ENCODE measurements at regions not wholly inside any gene's neighbourhood (a gene's known extent, or its start where the extent isn't known, plus 50 kb on each side); places are given as distances from the start of the nearest gene placed in this dataset.
A peak's percentile ranks its signal among the peaks of the same experiment; 100 is the strongest.

DNA sequence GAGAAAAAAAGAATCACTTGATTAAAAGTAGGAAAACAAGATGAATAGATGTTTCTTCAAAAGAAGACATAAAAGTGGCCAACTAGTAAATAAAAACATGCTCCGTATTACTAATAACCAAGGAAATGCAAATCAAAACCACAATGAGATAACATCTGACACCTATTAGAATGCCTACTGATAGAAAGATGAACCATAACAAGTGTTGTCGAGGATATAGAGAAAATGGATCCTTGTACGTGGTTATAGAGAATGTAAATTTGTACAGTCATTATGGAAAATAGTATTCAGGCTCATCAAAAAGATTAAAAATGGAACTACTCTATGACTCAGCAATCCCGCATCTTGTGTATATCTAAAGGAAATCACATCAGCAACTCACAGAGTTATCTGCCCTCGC, 415.8 kb upstream of the SLITRK5 start:
- Histone ChIP-seq H3K9me3 (peaks cover 3% of the 10 kb centered on the region), H3K4me1 (no peaks in the 10 kb centered on the region), H3K4me3 (no peak overlapping the region), H3K27me3 (ENCODE audit: insufficient read depth in 3 of 3, low read length in 2 of 3) (no peaks in the 10 kb centered on the region), H3K27ac (no peak overlapping the region), H3K36me3 (ENCODE audit: insufficient read depth in 1 of 2, low read depth in 1 of 2) (no peaks in the 10 kb centered on the region)
- DNase-seq (no peak), ATAC-seq (no peak)
- intact Hi-C loops (cut with DNase I), result no loop called here
- TF ChIP-seq CTCF (IDR thresholded peaks at IDR 0.05), result no peak
- 91 to 94% (median 93%) methylated on average over 5 of the region's 5 CpGs for WGBS, 3 donors

- Histone ChIP-seq H3K27ac (no peak overlapping the region), H3K4me1 (no peaks in the 10 kb centered on the region), H3K4me3 (no peak overlapping the region), H3K27me3 (ENCODE audit: insufficient read depth in 3 of 3, low read length in 2 of 3) (no peaks in the 10 kb centered on the region), H3K9me3 (peaks cover 3% of the 10 kb centered on the region), H3K36me3 (ENCODE audit: insufficient read depth in 1 of 2, low read depth in 1 of 2) (no peaks in the 10 kb centered on the region)
- DNase-seq, result no peak
- TF ChIP-seq CTCF (IDR thresholded peaks at IDR 0.05), result no peak
- no peak for ATAC-seq
- intact Hi-C loops (cut with DNase I), result no loop called here
- WGBS, 3 donors, result 18 to 20% (median 20%) methylated on average over 5 of the region's 5 CpGs
Measured at GRCh38 chr13:87259479-87260083, 411.6 kb upstream of the SLITRK5 start.

DNA sequence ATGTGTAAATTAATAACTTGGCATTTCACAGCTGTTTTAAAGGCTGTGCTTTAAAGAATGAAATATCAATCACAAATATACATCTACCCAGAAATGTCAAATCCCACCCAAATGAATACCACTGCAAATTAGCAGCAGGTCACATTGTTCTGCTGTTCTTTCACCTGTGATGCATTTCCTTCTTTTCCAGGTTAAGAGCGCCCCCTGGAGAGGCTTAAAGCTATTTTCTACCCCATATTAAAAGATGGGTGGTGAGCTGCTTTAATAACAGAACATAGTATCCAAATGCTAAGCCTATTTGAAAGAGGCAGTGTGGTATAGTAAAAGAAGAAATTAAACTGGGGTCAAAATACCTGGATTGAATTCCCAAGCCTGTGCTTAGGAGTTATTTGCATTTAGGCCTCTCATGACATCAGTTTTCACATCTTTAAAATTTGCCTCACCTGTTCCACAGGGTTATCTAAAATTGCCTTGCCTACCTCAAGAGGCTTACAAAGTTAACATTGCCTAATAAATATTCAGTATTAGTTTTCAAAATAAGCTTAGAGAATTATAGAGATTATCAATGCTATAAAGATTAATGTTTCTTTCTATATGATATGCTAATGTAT, 396.9 kb upstream of the SLITRK5 start:
- intact Hi-C loops (cut with DNase I), result loop anchor here in 1 of 2 donors (5.0 kb wide), 1 partner anchor 402 kb away; no protein-coding TSS in a partner anchor
- ATAC-seq (no peak), DNase-seq (no peak)
- Histone ChIP-seq H3K4me3 (no peak overlapping the region), H3K27ac (no peak overlapping the region), H3K27me3 (ENCODE audit: insufficient read depth in 3 of 3, low read length in 2 of 3) (no peaks in the 10 kb centered on the region), H3K36me3 (ENCODE audit: insufficient read depth in 1 of 2, low read depth in 1 of 2) (no peaks in the 10 kb centered on the region), H3K4me1 (no peaks in the 10 kb centered on the region), H3K9me3 (no peaks in the 10 kb centered on the region)
- peak; percentile 8 for TF ChIP-seq CTCF (IDR thresholded peaks at IDR 0.05)
- WGBS, 3 donors, result 0 to 16% (median 5%) methylated on average over 1 of the region's 1 CpG

DNA sequence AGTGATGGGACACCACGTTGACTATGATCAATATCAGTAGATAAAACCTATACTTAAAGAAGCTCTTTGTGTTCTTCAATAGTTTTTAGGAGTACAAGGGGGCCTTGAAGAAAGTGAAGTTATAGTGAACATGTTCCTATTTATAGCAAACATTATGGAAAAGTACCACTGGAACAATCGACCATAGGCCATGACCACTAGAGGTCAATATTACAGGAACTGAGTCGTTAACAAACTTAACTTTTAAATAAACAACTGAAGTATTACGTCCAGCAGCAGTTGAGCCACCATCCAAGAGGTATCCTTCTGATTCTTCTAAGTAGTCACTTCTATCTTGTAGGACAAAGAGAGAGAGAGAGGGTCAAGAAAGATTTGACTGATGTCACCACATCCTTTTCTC, 391.0 kb upstream of the SLITRK5 start:
- TF ChIP-seq CTCF (IDR thresholded peaks at IDR 0.05), result no peak
- H3K4me1 ChIP-seq, result no peaks in the 10 kb centered on the region
- H3K27ac ChIP-seq, result no peak overlapping the region
- ATAC-seq (no peak), DNase-seq (no peak)
- no peak overlapping the region for H3K4me3 ChIP-seq
- no peaks in the 10 kb centered on the region for H3K36me3 ChIP-seq (ENCODE audit: insufficient read depth in 1 of 2, low read depth in 1 of 2)
- H3K9me3 ChIP-seq, result no peaks in the 10 kb centered on the region
- intact Hi-C loops (cut with DNase I), result no loop called here
- 63 to 65% (median 63%) methylated on average over 4 of the region's 4 CpGs for WGBS, 3 donors
- no peaks in the 10 kb centered on the region for H3K27me3 ChIP-seq (ENCODE audit: insufficient read depth in 3 of 3, low read length in 2 of 3)

GRCh38 chr13:87287721-87288120, 383.4 kb upstream of the SLITRK5 start:
- Histone ChIP-seq H3K4me1 (no peaks in the 10 kb centered on the region), H3K4me3 (no peak overlapping the region), H3K27me3 (ENCODE audit: insufficient read depth in 3 of 3, low read length in 2 of 3) (no peaks in the 10 kb centered on the region), H3K27ac (no peak overlapping the region), H3K9me3 (no peaks in the 10 kb centered on the region), H3K36me3 (ENCODE audit: insufficient read depth in 1 of 2, low read depth in 1 of 2) (no peaks in the 10 kb centered on the region)
- intact Hi-C loops (cut with DNase I), result no loop called here
- no peak for TF ChIP-seq CTCF (IDR thresholded peaks at IDR 0.05)
- 85 to 88% (median 87%) methylated on average over 3 of the region's 3 CpGs for WGBS, 3 donors
- DNase-seq, result no peak
- no peak for ATAC-seq
